GM12864 (cell line): ENCODE measurements at regions not wholly inside any gene's neighbourhood (a gene's known extent, or its start where the extent isn't known, plus 50 kb on each side); places are given as distances from the start of the nearest gene placed in this dataset.
"Not testable (repeated sequence)": the region's sequence is repeated elsewhere in the genome, so short reads cannot be mapped to it uniquely, and the experiment has no call there.

Source experiments
- DNase-seq: peaks from one replicate; pipeline ENCODE4 v3.0.0-alpha.2; 2011; ENCODE audit warnings: low read depth
- H3K4me3 ChIP-seq: 2 replicates; pipeline ENCODE4 v1.5.1; 2011; ENCODE audit warnings: mild to moderate bottlenecking, low read depth, low read length, control low read depth
- CTCF ChIP-seq: IDR thresholded peaks from 2 replicates; pipeline ENCODE4 v1.5.1; 2011; ENCODE audit warnings: low read depth, mild to moderate bottlenecking, moderate library complexity, low read length, control low read depth, inconsistent platforms; ENCODE audit errors: missing control alignments

DNA sequence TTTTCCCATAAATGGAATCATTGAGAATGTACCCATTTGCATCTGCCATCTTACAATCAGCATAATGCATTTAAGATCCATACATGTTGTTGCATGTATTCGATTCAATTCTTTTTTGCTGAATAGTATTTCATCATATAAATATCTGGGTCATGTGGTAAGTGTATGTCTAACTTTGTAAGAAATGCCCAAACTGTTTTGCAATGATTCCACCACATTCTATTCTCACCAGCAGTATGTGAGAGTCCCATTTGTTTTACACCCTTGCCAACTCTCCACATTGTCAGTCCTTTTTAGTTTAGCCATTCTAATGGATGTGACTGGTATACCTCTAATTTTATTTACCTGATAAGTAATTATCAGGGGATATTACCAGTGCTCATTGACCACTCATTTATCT is 115.8 kb upstream of the PBX1 start:
- no peak for TF ChIP-seq CTCF
- no peak overlapping the region for H3K4me3 ChIP-seq

GRCh38 chr1:164443836-164444235 is 115.1 kb upstream of the PBX1 start:
- TF ChIP-seq CTCF: no peak
- no peak for DNase-seq

More for the DNA sequence above, 115.8 kb upstream of the PBX1 start:
- no peak for DNase-seq

GRCh38 chr1:164446020-164446419 is 113.0 kb upstream of the PBX1 start:
- no peak overlapping the region for H3K4me3 ChIP-seq
- TF ChIP-seq CTCF: no peak
- DNase-seq: no peak

More at GRCh38 chr1:164443836-164444235, 115.1 kb upstream of the PBX1 start:
- no peak overlapping the region for H3K4me3 ChIP-seq

DNA sequence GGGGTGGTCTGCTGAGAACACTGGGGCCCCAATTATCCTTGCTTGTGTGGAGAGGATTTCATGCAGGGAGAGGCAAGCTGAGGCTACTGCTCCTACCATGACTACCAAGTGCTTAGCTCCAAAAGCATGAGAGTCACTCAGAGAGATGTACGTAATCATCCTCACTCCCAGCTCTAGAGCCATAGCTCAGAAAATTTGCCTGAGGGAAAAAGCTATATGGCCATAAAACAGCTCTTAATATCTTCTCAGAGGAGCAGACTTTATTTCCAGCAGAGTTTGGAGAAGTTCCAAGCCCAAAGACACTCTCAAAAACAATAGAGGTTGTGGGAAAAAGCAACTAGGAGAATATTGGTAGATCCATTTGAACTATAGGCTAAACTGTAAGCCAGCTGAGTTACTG is 106.4 kb upstream of the PBX1 start:
- H3K4me3 ChIP-seq: no peak overlapping the region
- DNase-seq: no peak
- no peak for TF ChIP-seq CTCF

DNA sequence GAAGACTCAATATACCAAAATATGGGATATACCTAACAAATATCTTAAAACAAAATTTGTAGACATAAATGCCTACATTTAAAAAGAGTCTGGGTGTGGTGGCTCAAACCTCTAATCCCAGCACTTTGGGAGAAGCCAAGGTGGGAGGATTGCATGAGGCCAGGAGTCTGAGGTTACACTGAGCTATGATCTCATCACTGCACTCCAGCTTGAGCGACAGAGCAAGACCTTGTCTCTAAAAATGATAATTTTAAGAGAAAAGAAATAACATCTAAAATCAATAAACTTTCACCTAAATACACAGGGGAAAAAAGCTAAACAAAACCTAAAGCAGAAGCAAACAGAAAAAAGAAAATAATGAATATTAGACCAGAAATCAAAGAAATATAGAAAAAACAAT is 102.7 kb upstream of the PBX1 start:
- DNase-seq: no peak
- no peak overlapping the region for H3K4me3 ChIP-seq
- TF ChIP-seq CTCF: no peak

GRCh38 chr1:164459176-164459575 is 99.8 kb upstream of the PBX1 start:
- not testable (repeated sequence) for H3K4me3 ChIP-seq, DNase-seq

GRCh38 chr1:164466001-164466421 is 93.0 kb upstream of the PBX1 start:
- TF ChIP-seq CTCF: no peak
- no peak overlapping the region for H3K4me3 ChIP-seq
- DNase-seq: no peak

- no peak overlapping the region for H3K4me3 ChIP-seq
- no peak for DNase-seq
- no peak for TF ChIP-seq CTCF
Observed at GRCh38 chr1:164466429-164466828, 92.6 kb upstream of the PBX1 start.
